ENCODE measurements at regions not wholly inside any gene's neighbourhood (a gene's known extent, or its start where the extent isn't known, plus 50 kb on each side); places are given as distances from the start of the nearest gene placed in this dataset.

- no peaks in the 10 kb centered on the region for H3K9me3 Mint-ChIP-seq (ENCODE audit: unreplicated experiment)
- no TSS peak for BruUV-seq (replicated peaks)
- no peaks in the 10 kb centered on the region for H3K36me3 Mint-ChIP-seq (ENCODE audit: insufficient read depth, unreplicated experiment)
- no peak for TF ChIP-seq CTCF (IDR thresholded peaks at IDR 0.05; ENCODE audit: insufficient read depth in 1 of 2, low read depth in 1 of 2, low read length in 1 of 2, severe bottlenecking in 1 of 2, unreplicated experiment in 1 of 2)
- Histone ChIP-seq H3K36me3 (ENCODE audit: control insufficient read depth, insufficient read depth, low read length) (no peaks in the 10 kb centered on the region), H3K4me1 (peaks cover 2% of the 10 kb centered on the region; the same call in 1 of the 2 replicates), H3K4me3 (ENCODE audit: low read depth, low read length) (no peak overlapping the region), H3K27me3 (replicated peaks; ENCODE audit: control insufficient read depth, insufficient read depth, low read length) (no peaks in the 10 kb centered on the region), H3K9me3 (no peaks in the 10 kb centered on the region)
- CTCF ChIA-PET = no interaction called here
- intact Hi-C loops (cut with micrococcal nuclease; ENCODE audit: unreplicated experiment) = no loop called here
- DNase-seq = no peak
- POLR2A ChIA-PET = no interaction called here
- no peaks in the 10 kb centered on the region for H3K4me1 Mint-ChIP-seq (ENCODE audit: low read depth, unreplicated experiment)
- H3K4me3 Mint-ChIP-seq (ENCODE audit: unreplicated experiment) = no peak overlapping the region
- H3K27ac Mint-ChIP-seq (ENCODE audit: unreplicated experiment) = no peak overlapping the region
- peaks cover 3% of the 10 kb centered on the region for H3K27me3 Mint-ChIP-seq (ENCODE audit: insufficient read depth, unreplicated experiment)
These were observed 64.0 kb downstream of the CCNG2 start for GRCh38 chr4:77220828-77221613.

GRCh38 chr4:77225022-77225421 lies 68.0 kb downstream of the CCNG2 start:
- Mint-ChIP-seq H3K36me3 (ENCODE audit: insufficient read depth, unreplicated experiment) (no peaks in the 10 kb centered on the region), H3K9me3 (ENCODE audit: unreplicated experiment) (no peaks in the 10 kb centered on the region), H3K27me3 (ENCODE audit: insufficient read depth, unreplicated experiment) (peaks cover 3% of the 10 kb centered on the region), H3K27ac (ENCODE audit: unreplicated experiment) (no peak overlapping the region), H3K4me1 (ENCODE audit: low read depth, unreplicated experiment) (no peaks in the 10 kb centered on the region), H3K4me3 (ENCODE audit: unreplicated experiment) (no peak overlapping the region)
- DNase-seq = no peak
- POLR2A ChIA-PET = no interaction called here
- Histone ChIP-seq H3K9me3 (no peaks in the 10 kb centered on the region), H3K4me3 (ENCODE audit: low read depth, low read length) (no peak overlapping the region), H3K27me3 (replicated peaks; ENCODE audit: control insufficient read depth, insufficient read depth, low read length) (no peaks in the 10 kb centered on the region), H3K36me3 (ENCODE audit: control insufficient read depth, insufficient read depth, low read length) (no peaks in the 10 kb centered on the region), H3K4me1 (peaks cover 5% of the 10 kb centered on the region; the same call in 1 of the 2 replicates)
- no peak for TF ChIP-seq CTCF (IDR thresholded peaks at IDR 0.05; ENCODE audit: insufficient read depth in 1 of 2, low read depth in 1 of 2, low read length in 1 of 2, severe bottlenecking in 1 of 2, unreplicated experiment in 1 of 2)
- intact Hi-C loops (cut with micrococcal nuclease; ENCODE audit: unreplicated experiment) = no loop called here
- BruUV-seq (replicated peaks) = no TSS peak
- CTCF ChIA-PET = no interaction called here

- Mint-ChIP-seq H3K4me1 (ENCODE audit: low read depth, unreplicated experiment) (no peaks in the 10 kb centered on the region), H3K27ac (ENCODE audit: unreplicated experiment) (no peak overlapping the region), H3K27me3 (ENCODE audit: insufficient read depth, unreplicated experiment) (peaks cover 3% of the 10 kb centered on the region), H3K36me3 (ENCODE audit: insufficient read depth, unreplicated experiment) (no peaks in the 10 kb centered on the region), H3K9me3 (ENCODE audit: unreplicated experiment) (no peaks in the 10 kb centered on the region), H3K4me3 (ENCODE audit: unreplicated experiment) (no peak overlapping the region)
- no peak for DNase-seq
- no peaks in the 10 kb centered on the region for H3K9me3 ChIP-seq
- ChIA-PET CTCF (interaction anchor here (1.1 to 1.9 kb wide), 2 partner anchors 24 to 131 kb away, joined by 4 to 5 read pairs; no protein-coding TSS in a partner anchor), POLR2A (interaction anchor here (0.7 kb wide), 1 partner anchor 116 kb away, joined by 7 read pairs; no protein-coding TSS in a partner anchor)
- no peak overlapping the region for H3K4me3 ChIP-seq (ENCODE audit: low read depth, low read length)
- TF ChIP-seq CTCF (IDR thresholded peaks at IDR 0.05; ENCODE audit: insufficient read depth in 1 of 2, low read depth in 1 of 2, low read length in 1 of 2, severe bottlenecking in 1 of 2, unreplicated experiment in 1 of 2) = no peak
- BruUV-seq (replicated peaks) = no TSS peak
- no peaks in the 10 kb centered on the region for H3K36me3 ChIP-seq (ENCODE audit: control insufficient read depth, insufficient read depth, low read length)
- intact Hi-C loops (cut with micrococcal nuclease; ENCODE audit: unreplicated experiment) = no loop called here
- H3K4me1 ChIP-seq = peaks cover 5% of the 10 kb centered on the region; the same call in 1 of the 2 replicates
- H3K27me3 ChIP-seq (replicated peaks; ENCODE audit: control insufficient read depth, insufficient read depth, low read length) = no peaks in the 10 kb centered on the region
These were observed 70.1 kb downstream of the CCNG2 start for GRCh38 chr4:77226939-77227705.
